ENCODE measurements at regions not wholly inside any gene's neighbourhood (a gene's known extent, or its start where the extent isn't known, plus 50 kb on each side); places are given as distances from the start of the nearest gene placed in this dataset.

DNA sequence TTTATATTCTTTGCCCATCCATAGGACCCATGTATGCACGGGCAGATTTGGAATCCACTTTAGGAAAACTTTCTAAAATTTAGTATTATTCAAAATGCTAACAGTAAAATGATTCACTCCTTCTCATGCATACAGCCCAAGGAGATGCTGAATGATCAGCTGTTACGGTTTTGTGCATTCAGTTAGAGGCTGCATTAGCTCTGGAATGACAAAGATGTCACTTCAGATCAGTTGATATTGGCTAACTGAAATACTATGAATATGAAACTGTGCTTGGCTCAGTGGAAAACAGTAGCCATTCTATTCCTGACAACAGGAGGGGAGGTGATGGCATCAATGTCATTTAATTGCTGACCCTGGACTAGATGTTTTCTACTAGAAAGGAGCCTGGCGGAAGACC, 560.7 kb downstream of the ZNF608 start:
- TF ChIP-seq CTCF (conservative IDR thresholded peaks at IDR 0.05), result no peak
- TF ChIP-seq ZFX (IDR thresholded peaks at IDR 0.05), result no peak
